NCI-H146 treated with DMSO at 0.1 percent for 48 hours (cell line): ENCODE measurements at regions not wholly inside any gene's neighbourhood (a gene's known extent, or its start where the extent isn't known, plus 50 kb on each side); places are given as distances from the start of the nearest gene placed in this dataset.

ENCODE experiments used
- DNase-seq: peaks from one replicate; lab custom pipeline; 2025; ENCODE audit not compliant: unreplicated experiment; lab: John Stamatoyannopoulos, UW

DNA sequence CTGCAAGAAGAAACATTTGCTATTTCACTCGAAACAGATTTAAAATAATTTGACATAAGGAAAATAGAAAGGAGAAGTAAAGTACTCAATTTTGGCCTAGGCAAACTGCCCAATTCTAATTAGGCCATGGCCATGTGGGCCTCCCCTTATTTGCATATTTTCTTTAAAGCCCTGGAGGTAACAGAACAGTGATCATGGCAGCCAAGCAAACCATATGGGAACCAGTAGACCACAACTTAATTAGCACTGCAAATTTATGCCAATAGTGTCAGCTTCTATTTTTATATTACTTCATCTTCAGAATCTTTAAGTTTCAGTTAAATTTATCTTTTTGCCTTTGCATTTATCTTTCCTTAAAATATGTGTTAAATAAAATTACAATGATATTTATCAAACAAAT is 63.3 kb upstream of the THSD7A start:
- DNase-seq, result no peak

DNA sequence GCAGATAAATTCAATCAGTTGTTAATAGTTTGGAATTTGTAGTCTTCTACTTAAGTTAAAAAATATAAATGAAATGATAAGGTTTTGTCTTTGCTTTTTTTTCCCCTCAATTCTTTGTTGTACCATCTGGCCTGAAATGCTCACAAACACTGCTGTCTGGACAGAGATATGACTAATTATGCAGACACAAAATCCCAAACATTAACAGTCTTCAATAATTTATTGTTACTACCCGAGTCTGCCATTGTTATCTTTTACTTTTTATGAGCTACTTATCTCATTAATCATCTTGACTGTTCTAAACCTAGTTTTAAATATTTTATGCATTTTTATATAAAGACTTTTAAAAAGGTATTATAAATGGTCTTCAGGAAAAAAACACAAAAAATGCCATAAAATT is 64.7 kb upstream of the THSD7A start:
- no peak for DNase-seq

DNA sequence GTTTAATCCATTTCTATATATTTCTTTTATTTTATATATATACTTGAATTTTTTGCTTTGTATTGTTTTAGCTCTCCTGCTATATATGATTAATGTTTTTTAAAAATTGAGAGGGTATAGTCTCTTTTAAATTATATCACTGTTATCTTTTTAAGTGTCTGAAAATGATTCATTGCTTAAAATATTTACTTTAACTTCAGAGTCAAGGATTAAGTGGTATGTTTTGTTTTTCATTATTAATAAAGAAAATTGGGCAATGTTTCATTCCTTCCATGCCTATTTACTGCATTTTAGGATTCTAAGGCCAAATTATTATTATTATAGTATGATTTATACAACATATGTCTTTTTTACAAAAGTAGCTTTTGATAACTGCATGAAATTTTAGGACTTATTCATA is 67.2 kb upstream of the THSD7A start:
- DNase-seq, result no peak

DNA sequence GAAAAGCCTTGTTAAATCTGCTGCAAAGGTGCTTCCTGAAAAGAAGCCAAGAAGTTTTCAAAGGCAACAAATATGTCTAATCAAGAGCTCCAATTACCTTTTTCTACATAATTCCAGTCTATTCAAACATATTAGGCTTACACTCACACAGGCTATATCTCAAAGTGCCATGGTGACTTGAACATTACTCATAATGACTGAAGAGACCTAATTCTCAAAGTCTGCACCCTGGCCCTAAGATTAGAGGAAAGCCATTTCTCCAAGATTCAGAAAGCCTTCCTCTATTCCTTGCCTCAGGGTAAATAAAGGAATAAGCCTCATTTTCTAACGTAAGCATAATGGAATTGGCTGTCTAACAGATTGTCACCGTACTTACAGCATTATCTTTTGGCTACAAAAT is 78.3 kb upstream of the THSD7A start:
- no peak for DNase-seq

DNA sequence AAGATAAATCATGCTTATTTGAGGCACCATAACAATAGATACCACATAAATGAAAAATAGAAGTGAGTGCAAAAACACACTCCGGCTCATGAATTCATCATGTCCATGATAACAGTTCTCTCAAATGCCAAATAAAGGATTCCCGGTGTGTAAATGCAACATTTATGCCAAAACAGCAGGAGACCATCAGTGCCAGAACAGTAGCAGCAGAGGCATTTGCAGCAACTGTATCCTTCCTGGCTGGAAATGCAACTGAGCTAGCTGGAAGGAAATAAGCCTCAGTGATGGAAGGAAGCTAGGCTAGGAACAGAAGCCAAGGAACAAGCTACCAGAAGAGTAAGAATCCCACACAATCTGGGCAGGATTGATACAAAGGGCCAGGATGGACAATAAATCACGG is 79.9 kb upstream of the THSD7A start:
- DNase-seq, result peak; percentile 13

DNA sequence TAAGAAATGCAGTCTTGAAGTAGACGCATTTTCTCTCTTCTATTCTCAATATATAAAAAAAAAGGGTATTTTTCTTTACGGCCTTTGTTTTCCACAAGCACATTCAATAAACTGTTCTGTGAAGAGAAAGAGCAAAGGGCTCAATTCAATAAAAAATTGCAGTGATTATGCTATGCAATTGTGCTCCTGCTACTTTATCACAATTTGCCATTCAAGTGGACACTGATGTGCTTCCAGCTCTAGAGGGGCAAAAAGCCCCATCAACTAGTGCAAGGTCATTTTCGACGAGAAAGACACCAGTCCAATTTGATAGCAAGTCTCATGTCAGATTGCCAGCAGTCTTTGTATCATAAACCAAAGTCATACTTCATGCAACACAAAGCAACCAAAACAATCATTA is 82.6 kb upstream of the THSD7A start:
- DNase-seq, result no peak

DNA sequence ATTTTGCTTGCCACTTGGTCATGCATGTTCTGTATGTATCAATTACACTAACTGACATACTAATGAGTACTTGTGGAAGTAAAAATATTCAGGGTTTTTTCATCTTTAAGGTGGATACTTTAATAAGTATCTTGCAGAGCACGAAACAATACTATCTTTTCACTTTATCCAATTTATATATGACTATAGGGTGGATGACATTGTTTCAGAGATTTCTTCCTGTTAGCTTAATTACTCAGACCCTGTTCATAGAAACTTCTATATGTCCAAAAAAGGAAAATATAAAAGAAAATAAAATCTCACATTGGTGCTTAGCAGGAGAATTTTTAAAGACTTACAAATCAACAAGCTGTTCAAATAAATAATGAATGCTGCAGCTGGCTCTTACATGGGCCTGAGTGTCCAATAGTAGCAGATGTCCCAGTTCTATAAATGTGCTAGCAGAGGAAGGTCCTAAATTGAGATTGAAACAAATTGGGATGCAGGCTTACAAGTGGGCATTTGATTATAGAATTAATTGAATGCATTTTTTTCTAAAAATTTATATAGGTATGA is 91.5 kb upstream of the THSD7A start:
- DNase-seq, result no peak

DNA sequence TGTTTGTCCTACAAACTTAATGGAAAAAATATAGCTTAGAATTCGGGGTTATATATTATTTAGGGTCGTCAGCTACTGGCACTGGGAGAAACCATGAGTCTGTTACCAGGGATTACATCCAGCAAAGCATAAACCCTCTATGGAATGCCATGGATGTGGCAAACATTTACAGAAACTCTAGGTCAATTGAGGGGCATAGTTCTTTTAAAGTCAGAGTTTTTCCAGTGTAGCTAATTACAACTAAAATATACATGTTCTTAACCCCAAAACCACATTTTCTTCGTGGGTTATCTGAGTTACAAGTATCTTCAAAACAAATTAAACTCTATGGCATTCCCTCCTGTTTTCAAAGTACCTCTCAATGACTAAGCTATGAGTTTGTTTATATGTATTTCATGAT is 99.3 kb upstream of the THSD7A start:
- DNase-seq, result no peak

DNA sequence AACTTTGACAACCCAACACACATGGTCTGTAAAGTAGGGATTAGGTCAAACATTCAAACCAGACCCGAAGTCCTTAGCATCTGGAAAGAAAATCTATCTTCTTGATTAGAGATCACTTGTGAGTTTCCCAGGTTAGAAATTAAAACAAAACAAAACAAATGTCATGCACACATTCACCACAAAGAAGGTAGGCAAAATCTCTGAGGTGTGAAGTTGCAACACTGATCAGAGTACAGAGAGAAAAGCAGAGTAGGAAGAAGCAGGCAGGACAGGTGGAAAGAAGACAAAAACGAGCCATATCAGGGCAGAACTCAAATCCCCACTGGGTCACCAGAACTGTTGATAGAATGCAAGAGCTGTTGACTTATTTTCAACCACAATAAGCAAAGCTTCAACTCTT is 102.8 kb upstream of the THSD7A start:
- no peak for DNase-seq

DNA sequence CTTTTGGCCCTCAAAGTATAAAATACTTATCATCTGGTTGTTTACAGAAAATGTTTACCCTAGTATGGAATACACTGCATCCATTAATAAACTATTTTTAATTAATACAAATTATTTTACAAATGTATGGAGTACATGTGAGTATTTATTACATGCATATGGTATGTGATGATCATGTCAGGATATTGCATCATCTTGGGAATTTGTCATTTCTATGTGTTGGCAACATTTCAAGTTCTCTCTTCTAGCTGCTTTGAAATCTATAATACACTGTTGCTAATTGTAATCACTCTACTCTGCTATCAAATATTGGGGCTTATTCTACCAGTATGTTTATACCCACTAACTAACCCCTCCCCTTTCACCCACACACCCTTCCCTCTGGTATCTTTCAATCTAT is 103.9 kb upstream of the THSD7A start:
- DNase-seq, result no peak

DNA sequence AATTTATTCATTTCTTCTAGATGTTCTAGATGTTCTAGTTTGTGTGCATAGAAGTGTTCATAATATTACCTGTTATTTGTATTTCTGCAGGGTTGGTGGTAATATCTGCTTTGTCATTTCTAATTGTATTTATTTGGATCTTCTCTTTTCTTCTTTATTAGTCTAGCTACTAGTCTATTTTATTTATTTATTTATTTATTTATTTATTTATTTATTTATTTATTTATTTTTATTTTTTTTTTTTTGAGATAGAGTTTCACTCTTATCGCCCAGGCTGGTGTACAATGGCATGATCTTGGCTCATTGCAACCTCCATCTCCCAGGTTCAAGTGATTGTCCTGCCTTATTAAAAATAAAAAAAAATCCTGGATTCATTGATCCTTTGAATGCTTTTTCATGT is 114.8 kb upstream of the THSD7A start:
- DNase-seq, result no peak

DNA sequence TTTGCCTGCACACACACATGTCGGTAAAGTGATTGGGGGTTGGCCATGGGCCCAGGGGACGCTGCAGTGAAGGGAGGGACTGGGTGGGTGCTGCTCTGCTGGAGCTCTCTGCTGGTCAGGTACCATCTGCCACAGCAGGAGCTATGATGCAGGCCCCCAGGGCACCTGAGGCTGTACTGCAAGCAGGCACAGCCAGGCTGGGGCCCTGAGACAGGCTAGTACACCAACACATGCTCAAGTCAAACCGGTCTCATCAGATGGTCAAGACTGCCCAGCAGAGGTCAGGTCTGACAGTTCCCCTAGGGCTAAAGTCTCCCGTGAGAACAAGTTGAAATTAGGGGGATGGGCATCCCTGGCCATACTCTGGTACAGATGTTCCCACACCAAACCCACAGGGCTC is 118.3 kb upstream of the THSD7A start:
- DNase-seq, result no peak

DNA sequence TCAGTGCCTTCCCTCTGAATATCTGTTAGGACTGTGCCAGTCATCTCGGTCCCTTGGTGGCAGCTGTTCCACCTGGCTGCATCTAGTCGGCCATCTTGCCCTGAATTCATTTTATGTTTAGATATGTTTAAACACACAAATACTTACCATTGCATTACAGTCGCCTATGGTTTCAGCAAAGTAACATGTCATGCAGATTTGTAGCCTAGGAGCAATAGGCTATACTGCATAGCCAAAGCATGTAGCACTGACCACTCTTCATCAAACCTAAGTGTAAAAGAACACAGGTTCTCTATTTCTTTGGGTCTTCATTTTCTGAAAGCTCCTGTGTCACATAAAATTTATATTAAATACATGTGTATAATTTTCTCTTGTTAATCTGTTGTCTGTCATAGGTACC is 118.9 kb upstream of the THSD7A start:
- DNase-seq, result no peak

DNA sequence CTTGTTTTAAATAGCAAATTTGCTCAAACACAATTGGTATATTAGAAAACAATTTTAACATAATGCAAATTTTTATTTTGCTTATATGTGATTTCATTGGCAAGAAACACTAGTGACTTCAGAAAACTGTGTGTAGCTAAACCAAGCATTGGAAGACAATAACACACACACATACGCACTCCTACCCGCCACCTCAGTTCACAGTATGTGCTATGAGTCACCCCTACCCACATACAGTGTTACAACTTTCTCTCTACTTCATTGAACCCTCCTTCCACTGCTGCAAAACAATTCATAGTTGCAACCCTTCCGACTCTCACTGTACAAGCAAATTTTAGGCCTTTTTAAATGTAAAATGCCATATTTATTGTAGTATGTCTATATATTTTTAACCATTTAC is 119.9 kb upstream of the THSD7A start:
- DNase-seq, result no peak

DNA sequence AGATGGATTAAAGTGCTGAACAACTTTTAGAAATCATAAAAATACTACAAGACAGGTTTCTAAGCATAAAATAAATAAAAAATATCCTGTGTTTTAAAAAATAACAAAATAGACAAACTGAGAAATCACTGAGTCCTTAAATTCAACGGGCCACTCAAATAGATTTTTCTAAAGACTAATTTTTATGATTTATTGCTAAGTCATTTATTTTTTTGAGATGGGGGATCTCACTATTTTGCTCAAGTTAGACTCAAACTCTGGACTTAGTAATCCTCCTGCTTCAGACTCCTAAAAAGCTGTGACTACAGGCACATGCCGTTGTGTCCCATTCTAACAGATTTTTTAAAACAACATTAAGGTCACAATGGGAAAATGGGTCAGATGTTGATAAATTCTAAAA is 121.0 kb upstream of the THSD7A start:
- no peak for DNase-seq

DNA sequence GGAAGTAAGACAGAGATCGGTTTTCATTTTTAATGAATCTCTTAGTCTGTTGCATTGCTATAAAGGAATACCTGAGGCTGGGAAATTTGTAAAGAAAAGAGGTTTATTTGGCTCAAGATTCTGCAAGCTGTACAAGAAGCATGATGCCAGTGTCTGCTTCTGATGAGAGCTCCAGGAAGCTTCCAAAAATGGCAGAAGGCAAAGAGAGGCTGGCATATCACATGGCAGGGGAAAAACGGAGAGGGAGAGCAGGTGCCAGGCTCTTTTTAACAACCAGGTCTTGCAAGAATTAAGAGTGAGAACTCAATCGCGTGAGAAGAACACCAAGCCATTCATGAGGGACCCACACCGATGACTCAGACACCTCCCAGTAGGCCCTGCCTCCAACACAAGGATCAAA is 125.0 kb upstream of the THSD7A start:
- DNase-seq, result no peak

DNA sequence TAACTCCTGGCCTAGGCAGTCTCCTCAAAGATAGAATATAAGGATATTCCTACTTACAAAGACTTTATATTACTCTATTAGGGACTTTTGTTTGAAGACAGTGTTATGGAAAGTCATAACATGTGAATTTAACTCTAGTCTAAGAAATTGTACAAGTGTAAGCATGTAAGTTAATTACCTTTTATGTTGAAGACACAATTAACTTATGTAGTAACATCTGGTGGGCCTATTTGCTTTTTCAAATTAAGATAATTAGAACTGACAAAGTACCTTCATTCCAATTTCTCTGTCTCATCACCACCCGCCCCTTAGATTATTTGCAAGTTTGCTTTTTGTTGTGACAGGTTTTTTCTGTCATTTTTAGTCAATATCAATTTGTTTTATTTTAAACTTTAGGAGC is 126.0 kb upstream of the THSD7A start:
- no peak for DNase-seq

DNA sequence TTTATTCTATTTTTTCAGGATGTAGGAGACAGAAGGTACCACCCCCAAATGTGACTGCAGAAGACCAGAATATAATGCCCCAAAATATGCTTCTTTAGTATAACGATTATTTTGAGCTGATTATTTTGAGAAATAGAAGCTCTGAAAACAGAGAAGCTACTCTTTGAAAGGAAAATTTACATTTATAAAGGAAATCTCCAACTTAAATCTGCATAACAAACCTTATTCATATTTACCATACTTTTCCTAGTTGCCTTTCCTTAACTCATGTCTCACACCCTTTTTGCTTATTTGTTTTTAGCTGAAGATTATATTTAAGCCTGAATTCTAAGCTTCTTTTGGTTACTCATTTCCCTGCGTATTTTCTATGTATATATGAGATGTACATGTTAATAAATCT is 127.1 kb upstream of the THSD7A start:
- no peak for DNase-seq

DNA sequence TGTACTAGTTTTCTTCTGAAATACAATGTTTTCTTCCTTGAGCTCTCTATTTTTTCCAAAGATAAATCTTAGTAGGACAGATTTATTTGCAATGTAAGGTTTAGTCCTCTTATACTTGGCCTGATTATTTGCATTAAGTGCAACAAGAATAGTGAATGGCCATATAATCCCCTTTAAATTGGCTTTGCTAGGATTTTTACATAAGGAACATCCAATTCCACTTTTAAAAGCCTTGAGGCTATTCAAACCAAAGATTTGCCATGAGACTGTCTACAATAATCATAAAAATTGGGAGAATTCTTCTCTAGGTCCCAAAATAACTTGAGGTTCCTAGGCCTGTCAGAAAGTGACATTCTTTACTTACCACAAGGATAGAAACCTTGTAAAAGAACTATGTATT is 128.6 kb upstream of the THSD7A start:
- DNase-seq, result no peak

DNA sequence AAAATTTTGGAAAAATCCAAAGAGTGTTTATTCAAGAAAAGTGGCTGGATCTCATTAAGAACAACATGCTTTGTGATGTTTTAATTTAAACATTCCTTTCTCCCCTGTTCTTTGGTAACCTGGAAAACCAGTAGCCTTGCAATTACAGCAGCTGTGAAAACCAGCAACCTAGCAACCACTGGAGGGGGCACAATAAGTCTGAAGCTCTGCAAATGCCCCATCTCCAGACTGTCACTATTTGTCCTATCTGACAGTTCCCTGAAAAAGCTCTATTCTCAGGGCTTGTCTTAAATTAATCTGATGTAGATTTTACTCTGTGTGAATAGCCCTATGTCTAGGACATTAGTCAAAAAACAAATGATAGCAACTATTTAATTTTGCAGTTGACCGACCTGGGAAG is 137.6 kb upstream of the THSD7A start:
- DNase-seq, result no peak

DNA sequence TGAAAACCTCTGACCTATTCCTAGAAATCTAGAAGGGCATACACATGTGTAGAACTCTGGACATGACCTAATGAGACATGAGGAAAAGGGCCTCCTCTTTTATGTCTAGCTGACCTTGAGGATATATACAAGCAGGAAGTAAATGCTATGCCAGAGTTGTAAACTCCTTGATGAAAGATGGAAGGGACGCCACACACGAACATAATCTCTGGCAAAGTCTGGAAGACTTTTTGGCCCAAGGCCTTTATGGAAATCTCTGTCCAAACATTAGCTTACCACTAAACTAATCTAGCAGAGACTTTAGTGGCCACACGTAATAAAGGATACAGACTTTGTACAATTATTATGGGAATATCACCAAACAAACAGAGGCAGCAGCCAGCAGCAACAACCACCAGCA is 138.1 kb upstream of the THSD7A start:
- no peak for DNase-seq

DNA sequence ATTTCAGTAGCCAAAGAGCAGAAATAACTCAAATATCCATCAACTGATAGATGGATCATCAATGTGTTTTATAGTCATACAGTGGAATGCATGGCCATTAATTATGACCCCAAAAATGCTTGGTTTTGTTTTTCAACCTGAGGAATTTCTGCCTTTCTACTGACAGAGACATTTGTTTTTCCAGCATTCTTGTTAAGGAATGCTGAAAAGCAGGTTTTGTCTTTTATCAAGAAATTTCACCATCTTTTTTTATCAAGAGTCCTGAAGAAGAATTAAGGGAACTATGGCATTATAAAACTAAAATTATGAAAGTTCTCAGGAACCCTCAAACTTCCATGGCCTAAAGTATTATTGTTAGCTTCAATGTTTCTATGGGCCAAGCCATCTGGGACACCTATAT is 153.4 kb upstream of the THSD7A start:
- DNase-seq, result no peak

DNA sequence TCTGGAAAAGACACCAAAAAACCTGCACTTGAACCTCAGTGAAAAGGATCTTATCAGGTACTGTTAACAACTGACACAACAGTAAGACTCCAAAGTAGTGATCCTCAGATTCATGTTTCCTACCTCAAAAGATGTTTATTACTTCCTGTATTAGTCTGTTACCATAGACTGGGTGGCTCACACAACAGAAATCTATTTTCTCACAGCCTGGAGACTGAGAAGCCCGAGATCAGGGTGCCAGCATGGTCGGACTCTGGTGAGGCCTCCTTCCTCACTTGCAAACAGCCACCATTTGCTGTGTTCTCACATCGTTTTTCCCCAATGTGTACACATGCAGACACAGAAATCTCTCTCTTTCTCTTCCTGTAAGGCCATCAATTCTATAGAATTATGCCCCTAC is 154.0 kb upstream of the THSD7A start:
- no peak for DNase-seq

DNA sequence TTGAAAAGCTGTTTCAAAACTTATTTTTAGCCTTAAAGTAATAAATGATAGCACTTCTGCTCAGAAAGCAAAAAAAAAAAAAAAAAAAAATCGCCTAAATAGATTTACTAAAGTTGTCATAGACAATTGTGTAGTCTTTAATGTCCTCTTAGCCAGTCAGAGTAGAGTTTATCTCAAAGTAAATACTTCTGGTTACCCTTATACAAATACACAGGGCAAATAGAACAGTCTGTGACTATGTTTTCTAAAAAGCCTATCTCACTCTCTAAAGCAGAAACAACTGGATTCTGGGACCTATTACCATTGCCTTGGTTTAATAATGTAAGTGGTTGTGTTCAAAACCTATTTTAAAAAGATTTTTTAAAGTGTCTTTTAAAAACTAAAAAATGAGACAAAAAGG is 156.2 kb upstream of the THSD7A start:
- DNase-seq, result no peak
